GM21526 (cell line): ENCODE measurements at regions not wholly inside any gene's neighbourhood (a gene's known extent, or its start where the extent isn't known, plus 50 kb on each side); places are given as distances from the start of the nearest gene placed in this dataset.
"Not testable (repeated sequence)": the region's sequence is repeated elsewhere in the genome, so short reads cannot be mapped to it uniquely, and the experiment has no call there.

Experiments used
- ATAC-seq: cut with Tn5 transposase; IDR thresholded peaks from one replicate; pipeline ENCODE4 v1.9.1; 2021; ENCODE audit warnings: moderate library complexity; ENCODE audit not compliant: unreplicated experiment, low FRiP score

DNA sequence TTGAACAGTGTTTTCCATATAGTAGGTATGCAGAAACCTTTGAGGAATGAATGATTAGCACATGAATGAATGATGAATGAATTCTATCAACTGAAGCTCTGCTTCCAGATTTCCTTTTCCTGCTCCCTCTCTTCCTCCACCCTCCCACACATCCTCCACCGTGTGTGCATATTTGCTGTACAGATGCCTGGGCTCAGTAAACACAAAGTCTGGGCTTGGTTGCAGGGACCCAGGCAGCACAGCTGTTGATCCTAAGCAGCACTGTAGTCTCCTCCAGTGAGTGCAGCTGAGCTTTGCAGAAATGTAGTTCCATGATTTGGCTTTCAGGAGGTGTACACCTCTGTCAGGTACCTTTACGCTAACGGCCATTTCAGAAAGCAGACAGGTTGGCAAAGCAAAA lies 611.7 kb downstream of the NUF2 start:
- ATAC-seq: no peak

DNA sequence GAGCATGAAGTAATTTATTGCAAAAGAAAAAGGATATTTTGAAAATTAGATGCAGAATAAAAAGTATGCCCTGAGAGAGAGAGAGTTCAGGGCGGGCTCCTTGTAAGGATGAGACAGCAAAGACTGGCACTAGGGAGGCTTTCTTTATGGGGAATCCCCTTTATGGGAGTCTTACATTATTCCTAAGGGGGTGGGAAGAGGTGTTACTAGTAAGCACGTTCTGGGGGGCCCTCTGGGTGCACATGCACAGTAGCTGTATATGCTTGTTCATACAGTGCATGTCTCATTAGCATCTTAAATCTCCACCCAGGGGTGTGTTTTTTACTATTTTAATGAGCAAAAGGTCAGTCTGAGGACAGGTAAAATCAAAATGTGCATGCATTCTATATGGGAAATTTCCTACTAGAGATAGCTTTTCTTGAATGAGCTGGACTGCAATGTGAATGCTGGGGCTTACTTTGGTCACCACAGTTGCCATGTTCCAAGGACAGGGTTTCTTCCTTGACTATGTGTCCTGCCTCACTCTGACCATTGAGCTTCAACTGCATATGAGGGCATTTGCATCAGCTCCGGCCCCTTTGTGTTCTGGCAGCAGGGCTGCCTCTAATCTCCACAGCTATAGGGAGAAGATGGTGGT lies 614.1 kb downstream of the NUF2 start:
- ATAC-seq: no peak

DNA sequence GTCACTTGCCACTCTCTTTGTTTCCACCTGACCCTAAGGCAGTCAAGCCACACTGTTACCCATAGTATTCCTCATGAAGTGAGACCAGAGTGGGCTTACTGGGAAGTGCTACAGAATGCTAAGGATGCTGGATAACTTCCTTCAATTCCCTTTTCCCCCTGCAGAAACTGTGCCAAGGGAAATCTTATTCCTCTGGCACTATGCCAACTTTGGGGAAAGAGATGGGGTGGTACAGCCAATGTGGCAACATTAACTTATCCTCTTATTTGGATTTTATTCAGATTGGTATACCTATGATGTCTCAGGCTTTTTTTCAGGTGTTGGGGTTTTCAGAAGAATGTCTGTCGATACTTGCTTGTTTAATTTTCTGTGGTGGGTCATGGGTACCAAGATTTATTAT lies 599.4 kb upstream of the PBX1 start:
- no peak for ATAC-seq

DNA sequence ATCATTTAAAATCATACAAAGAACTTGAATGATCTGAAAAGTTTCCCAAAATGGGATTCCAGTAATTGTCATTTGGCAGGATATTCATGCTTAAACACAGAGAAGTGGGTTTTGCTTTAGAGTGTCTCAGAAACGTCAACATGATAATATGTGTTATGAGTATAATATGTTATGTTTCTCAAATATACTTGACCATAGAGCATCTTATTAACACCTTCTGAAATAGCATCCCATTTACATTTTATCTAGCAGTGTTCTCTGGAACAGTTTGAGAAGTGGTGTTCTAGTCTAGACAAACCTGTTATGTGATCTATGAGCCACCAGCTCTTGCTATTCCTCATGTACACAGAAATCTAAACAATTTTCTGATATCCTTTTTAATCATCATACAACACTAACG lies 588.8 kb upstream of the PBX1 start:
- no peak for ATAC-seq

DNA sequence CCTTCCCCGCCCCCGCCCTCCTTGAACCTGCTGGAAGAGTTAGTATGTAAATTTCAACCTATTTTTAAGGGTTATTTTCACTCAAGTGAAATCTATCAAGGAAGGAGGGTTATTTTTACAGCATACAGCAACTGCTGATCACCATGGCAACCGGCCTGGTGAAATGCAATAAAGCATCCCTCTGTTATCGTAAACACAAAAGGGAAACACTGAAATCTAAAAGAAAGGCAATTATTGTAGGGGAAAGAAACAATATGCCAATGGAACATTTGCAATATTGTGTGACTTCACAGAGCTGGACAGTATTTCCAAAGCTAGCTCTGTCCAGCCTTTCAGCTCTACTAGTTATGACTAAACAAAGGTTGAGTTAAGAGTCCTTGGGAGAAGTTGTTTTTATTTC lies 588.3 kb upstream of the PBX1 start:
- no peak for ATAC-seq

DNA sequence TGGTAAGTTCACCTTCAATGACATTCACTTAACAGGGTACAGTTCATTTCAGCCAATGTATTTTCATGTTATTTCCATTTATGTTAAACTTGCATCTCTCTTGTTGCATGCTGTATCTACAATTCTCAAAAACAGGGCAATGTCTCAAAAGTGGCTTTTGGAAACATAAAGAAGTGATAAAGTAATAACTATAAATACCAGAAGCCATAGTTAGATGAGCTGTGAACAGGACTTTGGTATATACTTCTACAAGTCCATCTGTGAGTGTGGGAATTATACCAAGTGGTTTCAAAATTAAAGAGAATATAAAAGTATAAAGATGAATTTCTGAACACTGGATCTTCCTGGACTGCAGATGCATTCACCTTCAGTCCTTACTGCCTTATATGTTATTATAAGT lies 585.4 kb upstream of the PBX1 start:
- ATAC-seq: no peak

DNA sequence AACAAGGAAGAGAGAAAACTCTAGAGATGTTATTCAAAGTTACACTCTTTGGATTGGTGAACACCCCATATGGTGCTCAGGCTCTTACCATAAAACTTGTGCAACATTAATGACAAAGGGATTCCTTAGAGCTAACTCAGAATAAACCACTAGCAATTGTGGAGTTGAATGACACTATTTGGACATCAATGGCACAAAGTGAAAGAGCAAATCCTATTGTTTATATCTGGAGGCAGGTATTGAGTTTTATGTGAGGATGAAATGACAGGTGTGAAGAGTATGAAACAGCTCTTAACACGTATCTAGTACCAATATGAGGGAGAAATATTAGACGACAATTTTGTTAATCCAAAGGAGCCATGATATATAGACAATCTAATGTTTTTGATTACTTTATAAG lies 584.9 kb upstream of the PBX1 start:
- ATAC-seq: no peak

DNA sequence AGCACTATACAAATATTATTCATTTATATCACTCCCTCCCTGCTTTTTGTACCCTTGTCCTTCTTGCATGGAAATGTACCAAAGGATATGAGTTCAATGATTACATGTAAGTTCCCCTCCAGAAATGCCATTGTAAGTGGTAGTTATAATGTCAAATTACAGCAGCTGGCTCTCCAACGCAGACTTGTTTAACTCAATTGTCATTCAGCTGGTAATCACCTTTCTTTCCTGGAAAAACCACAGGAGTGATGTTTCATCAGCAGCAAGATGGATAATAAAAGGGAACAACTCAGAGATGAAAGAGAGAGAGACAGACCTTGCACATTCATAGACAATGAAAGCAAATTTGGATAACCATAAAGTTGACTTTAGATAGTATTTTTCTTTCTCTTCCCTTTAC lies 578.6 kb upstream of the PBX1 start:
- no peak for ATAC-seq

DNA sequence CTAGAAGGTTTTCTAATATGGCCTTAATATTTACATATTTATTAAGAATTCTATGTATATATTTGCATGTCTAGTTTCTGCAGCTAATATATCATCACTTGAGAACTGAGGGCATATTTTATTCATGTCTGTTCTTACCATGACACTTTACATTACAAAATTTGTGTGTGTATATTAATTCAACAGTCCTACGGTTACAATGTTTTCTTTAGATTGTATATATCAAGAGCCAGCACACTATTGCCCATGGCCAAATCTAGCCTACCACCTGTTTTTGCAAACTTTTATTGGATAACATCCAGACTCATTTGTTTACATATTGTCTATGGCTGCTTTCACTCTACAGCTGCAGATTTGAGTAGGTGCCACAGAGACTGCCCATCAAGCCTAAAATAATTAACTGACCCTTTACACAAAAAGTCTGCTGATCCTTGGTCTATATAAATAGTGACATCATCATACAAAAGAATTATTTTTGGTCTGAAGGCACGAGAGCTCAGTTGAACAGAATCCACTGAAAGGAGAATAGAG lies 577.4 kb upstream of the PBX1 start:
- ATAC-seq: no peak

DNA sequence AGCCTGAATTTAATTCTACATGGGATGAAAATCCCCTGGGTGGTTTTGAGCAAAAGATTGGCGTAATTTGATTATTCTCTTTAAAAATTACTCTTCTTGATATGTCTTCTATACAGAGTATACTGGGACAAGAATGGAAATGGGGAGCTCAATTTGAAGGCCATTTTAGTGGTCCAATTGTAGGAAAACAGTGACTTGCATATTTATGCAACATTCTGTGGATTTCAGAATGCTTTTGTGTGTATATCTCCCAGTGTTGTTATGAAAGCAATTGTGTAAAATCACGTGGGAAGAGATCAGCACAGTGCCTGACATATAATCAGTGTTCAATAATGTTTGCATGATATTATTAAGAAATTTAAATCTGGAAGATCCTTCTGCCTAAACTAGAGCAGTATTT lies 575.9 kb upstream of the PBX1 start:
- ATAC-seq: no peak

DNA sequence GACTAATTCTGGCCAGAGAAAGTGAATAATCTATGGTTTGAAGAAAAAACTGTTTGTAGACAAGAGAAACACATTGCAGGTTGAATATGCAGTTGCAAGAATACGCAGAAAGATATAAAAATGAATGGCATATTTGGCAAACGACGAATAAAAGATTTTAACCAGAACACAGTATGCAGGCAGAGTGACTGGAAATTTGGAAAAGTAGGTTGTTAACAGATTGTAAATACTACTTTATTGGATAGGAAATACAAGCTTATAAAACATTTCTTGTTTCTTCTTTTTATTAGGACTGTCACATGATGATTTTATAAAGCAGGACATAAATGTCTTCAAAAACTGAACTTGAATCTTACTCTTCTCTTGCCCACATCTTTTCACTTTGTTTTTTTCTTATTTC lies 573.3 kb upstream of the PBX1 start:
- ATAC-seq: no peak

DNA sequence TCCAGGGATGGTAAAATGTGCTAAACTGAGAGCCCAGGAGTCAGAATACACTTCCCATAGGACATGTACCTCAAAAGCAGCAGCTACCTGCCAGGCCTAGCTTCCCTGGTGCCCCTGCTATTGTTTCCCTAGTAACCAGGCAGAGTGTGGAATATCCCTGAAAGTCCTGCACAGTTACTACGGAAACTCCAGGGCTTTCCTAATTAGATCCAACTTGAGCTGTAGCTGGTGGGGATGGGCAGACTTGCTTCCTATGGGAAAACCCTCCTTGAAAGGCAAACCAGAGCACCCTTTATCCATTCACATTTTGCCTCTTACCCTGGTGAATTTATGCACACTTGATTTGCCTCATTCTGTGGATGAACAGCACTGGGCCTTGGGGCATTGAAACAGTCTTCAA lies 559.9 kb upstream of the PBX1 start:
- no peak for ATAC-seq

DNA sequence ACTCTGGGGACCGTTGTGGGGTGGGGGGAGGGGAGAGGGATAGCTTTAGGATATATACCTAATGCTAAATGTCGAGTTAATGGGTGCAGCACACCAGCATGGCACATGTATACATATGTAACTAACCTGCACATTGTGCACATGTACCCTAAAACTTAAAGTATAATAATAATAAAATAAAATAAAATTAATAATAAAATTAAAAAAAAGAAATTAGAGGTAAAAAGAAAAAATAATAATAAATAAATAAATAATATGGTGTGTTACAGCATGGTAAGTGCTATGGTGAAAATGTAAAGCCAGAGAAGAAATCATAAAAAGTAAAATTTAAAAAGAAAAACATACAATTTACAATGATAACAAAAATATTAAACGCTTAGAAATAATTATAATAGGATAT lies 552.8 kb upstream of the PBX1 start:
- ATAC-seq: not testable (repeated sequence)

DNA sequence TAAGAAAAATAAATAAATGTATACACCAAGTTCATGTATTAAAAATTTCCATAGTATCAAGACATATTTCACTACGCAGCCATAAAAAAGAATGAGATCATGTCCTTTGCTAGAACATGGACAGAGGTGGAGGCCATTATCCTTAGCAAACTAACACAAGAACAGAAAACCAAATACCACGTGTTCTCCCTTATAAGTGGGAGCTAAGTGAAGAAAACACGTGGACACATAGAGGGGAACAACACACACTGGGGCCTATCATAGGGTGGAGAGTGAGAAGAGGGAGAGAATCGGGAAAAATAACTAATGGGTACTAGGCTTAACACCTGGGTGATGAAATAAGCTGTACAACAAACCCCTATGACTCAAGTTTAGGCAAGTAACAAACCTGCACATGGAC lies 552.4 kb upstream of the PBX1 start:
- ATAC-seq: no peak

DNA sequence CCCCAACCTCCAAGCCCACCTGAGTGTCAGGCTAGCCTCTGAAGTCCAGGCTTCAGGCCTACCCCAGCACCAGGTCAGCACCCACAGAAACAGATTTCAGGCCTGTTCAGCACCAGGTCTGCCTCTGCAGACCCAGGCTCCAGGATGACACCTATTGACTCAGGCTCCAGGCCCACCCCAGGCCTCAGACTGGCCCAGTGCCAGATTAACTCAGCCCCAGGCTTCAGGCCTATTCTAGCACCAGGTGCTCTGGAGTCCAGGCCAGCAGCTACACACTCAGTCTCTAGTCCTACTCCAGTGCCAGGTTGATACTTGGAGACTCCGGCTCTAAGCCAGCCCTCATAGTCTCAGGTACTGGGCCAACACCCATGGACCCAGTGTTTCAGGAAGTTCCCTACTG lies 541.7 kb upstream of the PBX1 start:
- ATAC-seq: no peak

DNA sequence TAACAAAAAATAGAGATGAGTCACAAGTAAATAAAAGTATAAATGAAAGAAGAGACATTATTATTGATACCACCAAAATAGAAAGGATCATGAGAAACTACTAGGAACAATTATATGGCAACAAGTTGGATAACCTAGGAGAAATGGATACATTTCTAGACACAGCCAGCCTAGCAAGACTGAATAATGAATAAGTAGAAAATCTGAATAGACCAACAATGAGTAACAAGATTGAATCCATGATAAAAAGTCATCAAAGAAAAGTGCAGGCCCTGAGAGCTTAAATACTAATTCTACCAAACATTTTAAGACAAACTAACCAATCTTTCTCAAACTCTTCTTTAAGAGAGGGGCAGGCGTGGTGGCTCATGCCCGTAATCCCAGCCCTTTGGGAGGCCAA lies 538.6 kb upstream of the PBX1 start:
- no peak for ATAC-seq

DNA sequence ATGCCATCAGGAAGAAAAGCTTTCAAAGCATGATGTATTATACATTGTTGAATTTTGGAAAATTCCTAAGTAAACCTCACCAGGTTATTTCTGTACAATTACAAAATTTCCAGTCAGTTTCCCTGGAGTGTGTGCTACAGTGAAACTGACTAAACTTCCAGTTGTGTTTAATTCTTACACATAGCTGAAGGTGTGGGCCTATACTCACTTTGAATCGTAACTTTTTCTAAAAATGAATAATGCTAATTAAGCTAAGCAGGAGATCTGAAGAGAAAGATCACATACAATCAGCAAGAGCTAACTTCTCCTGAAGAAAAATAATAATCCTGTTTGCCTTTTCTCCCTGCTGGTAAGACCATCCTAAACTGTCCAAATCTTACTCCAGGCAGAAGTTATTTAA lies 537.2 kb upstream of the PBX1 start:
- no peak for ATAC-seq

DNA sequence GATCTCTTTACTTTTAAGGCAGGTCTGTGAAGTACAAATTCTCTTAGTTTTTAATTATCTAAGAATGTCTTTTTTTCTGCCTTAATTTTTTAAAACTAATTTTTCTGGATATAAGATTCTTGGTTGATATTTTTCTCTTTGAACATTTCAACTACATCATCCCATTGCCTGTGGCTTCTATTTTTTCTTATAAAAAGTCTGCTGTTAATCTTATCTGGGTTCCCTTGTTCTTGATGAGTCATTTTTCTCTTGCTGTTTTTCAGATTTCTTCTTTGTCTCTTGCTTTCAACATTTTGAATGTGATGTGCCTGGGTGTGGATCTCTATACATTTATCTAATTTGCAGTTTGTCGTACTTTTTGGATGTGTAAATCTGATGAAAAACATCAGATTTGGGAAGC lies 525.2 kb upstream of the PBX1 start:
- ATAC-seq: no peak

DNA sequence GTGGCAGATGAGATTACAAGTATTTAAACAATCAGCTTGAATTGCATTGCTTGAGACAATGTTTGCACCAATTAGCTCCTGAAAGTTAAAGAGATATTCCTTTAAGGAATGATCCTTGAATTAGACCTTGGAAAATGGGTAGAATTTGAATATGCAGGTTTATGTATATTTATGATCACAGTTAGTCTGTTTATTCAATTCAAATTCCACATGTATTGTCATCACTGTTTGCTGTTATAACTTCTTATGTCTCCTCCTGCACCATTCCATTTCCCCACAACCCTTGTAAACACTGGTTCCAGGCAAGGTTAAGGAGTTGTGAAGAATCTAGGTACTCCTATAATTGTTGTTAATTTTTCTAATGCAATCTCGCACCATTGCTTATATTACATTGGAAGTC lies 518.2 kb upstream of the PBX1 start:
- ATAC-seq: no peak

DNA sequence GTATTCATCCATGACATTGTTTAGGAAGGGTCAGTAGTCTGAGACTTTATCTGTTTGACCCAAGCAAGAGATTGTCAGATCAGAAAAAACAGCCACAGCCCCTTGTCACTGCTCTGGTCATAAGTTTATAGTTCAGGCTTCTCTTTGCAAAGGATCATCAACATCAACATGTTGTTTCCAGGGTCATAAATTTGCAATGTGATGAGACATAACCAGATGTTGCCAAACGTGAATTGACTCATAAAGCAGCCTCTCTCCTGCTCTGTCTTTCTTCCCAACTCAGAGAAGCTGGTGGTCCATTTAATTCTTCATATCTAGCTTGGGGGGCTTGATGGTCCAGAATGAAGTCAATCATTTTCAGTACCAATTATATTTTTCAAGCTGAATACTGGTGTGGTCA lies 507.2 kb upstream of the PBX1 start:
- ATAC-seq: no peak

DNA sequence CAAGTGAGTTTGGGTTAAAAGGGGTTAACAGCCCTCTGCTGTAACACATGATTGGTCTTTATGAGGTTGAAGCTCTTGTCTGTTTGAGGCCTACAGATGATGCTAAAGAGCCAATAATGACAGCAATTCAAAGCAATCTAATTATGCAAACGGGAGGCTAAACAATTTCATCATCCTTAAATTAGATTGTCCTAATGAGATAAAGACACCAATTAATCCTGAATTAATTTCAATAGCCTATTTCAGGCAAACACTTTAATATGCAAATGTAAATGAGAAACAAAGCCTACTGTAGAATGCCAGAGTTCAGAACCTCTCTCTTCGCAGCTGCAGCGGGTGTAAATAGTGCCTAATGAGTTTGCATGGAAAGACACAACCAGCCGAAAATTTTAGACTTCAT lies 504.7 kb upstream of the PBX1 start:
- ATAC-seq: no peak

DNA sequence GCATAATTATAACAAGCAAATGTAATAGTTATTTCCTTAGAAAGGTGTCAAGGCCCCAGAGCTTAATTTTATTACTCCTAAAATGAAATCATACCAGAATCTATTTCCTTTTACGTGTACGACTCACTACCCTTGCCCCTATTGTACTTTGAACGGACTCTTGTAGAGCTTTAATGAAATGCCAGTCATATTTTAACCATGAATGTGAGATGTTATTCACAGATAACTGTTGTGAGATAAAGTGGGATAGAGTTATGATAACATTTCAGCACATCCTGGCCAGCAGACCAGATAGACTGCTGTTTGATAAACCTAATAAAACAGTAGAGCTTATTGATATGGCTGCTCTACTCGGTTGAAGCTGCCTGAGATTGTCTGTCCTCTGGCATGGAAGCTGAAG lies 500.8 kb upstream of the PBX1 start:
- no peak for ATAC-seq

DNA sequence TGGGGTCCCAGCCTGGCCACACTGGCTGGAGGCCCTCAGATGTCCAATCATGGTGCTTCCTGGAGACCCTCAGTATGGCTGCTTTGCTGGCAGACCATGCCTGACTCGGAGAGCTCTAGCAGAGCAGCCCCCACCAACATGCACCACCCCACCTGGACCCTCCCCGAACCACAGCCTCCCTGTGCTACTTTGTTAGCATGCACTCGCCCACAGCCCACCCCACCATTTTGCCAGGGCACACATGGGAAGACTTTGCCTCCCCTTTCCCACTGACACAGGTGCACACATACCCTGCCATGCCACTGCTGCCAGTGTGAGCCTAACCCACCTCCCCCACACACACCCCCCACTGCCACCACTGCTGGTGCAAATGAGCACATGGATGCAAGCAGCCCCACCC lies 497.5 kb upstream of the PBX1 start:
- no peak for ATAC-seq
